Liver (tissue), 8 donors: ENCODE measurements at regions not wholly inside any gene's neighbourhood (a gene's known extent, or its start where the extent isn't known, plus 50 kb on each side); places are given as distances from the start of the nearest gene placed in this dataset.

Experiments
- DNase-seq: peaks from one replicate; pipeline ENCODE4 v3.0.0-alpha.2; 2017; ENCODE audit warnings: low spot score
- H3K27ac ChIP-seq, 2 donors: one replicate each; pipeline ENCODE4 v1.7.0; 2013; ENCODE audit warnings: inconsistent platforms in 2 of 2, low read length in 2 of 2, control low read depth in 1 of 2, low read depth in 1 of 2, mild to moderate bottlenecking in 1 of 2
- H3K27me3 ChIP-seq, 4 donors: one replicate each; pipeline versions ENCODE4 v1.6.1 to v1.7.0; 2013; ENCODE audit warnings: low read length in 3 of 4, inconsistent platforms in 1 of 4, mild to moderate bottlenecking in 1 of 4, moderate library complexity in 1 of 4; ENCODE audit not compliant: control insufficient read depth in 4 of 4, insufficient read depth in 4 of 4
- H3K36me3 ChIP-seq, 4 donors: one replicate each; pipeline versions ENCODE4 v1.6.1 to v1.7.0; 2013; ENCODE audit warnings: low read length in 3 of 4, mild to moderate bottlenecking in 3 of 4, low read depth in 1 of 4, moderate library complexity in 1 of 4; ENCODE audit not compliant: control insufficient read depth in 4 of 4, insufficient read depth in 3 of 4
- H3K4me1 ChIP-seq, 4 donors: one replicate each; pipeline versions ENCODE4 v1.6.1 to v1.7.0; 2013; ENCODE audit warnings: low read length in 3 of 4, mild to moderate bottlenecking in 3 of 4, moderate library complexity in 1 of 4; ENCODE audit not compliant: control insufficient read depth in 4 of 4, insufficient read depth in 4 of 4
- H3K4me3 ChIP-seq, 3 donors: one replicate each; pipeline versions ENCODE4 v1.6.1 to v1.7.0; 2013; ENCODE audit warnings: low read length in 3 of 3, control low read depth in 1 of 3, low read depth in 1 of 3, mild to moderate bottlenecking in 1 of 3
- H3K9ac ChIP-seq, 2 donors: one replicate each; pipeline ENCODE4 v1.7.0; 2013; ENCODE audit warnings: low read length in 2 of 2, mild to moderate bottlenecking in 2 of 2, moderate library complexity in 2 of 2, control low read depth in 1 of 2, low read depth in 1 of 2
- H3K9me3 ChIP-seq, 4 donors: one replicate each; pipeline versions ENCODE4 v1.6.1 to v1.7.0; 2013; ENCODE audit warnings: low read length in 3 of 4; ENCODE audit not compliant: control insufficient read depth in 4 of 4
- ATF3 ChIP-seq: IDR thresholded peaks from 2 replicates; pipeline ENCODE4 v1.6.1; 2016; ENCODE audit warnings: antibody characterized with exemption
- CTCF ChIP-seq: fragments of 150-350 bp; IDR thresholded peaks from 2 replicates; pipeline ENCODE4 v1.5.1; 2017; ENCODE audit warnings: improper control_type of control experiment, low read depth, low read length; ENCODE audit not compliant: missing input control
- EGR1 ChIP-seq, 2 donors: IDR thresholded peaks; 2 replicates each; pipeline ENCODE4 v1.6.1; 2016 to 2018; ENCODE audit warnings: antibody characterized with exemption in 2 of 2, low read depth in 2 of 2
- FOXA1 ChIP-seq: IDR thresholded peaks from 2 replicates; pipeline ENCODE4 v1.6.1; 2016; ENCODE audit warnings: antibody characterized with exemption
- FOXA2 ChIP-seq: IDR thresholded peaks from 2 replicates; pipeline ENCODE4 v1.6.1; 2016; ENCODE audit warnings: antibody characterized with exemption
- GABPA ChIP-seq, 2 donors: IDR thresholded peaks in 1 of 2; conservative IDR thresholded peaks in 1 of 2; 2 replicates each; pipeline ENCODE4 v1.6.1; 2016; ENCODE audit warnings: antibody characterized with exemption in 2 of 2, mild to moderate bottlenecking in 1 of 2, moderate library complexity in 1 of 2
- HNF4A ChIP-seq, 2 donors: conservative IDR thresholded peaks; 2 replicates each; pipeline ENCODE4 v1.6.1; 2016; ENCODE audit warnings: antibody characterized with exemption in 2 of 2, mild to moderate bottlenecking in 2 of 2
- HNF4G ChIP-seq: IDR thresholded peaks from 2 replicates; pipeline ENCODE4 v1.6.1; 2016; ENCODE audit warnings: antibody characterized with exemption
- JUND ChIP-seq, 2 donors: IDR thresholded peaks; 2 replicates each; pipeline ENCODE4 v1.6.1; 2016; ENCODE audit warnings: antibody characterized with exemption in 2 of 2
- MAX ChIP-seq: IDR thresholded peaks from 2 replicates; pipeline ENCODE4 v1.6.1; 2016; ENCODE audit warnings: antibody characterized with exemption
- NR2F2 ChIP-seq: IDR thresholded peaks from 2 replicates; pipeline ENCODE4 v1.6.1; 2016; ENCODE audit warnings: antibody characterized with exemption
- RAD21 ChIP-seq, 2 donors: IDR thresholded peaks; 2 replicates each; pipeline ENCODE4 v1.6.1; 2016; ENCODE audit warnings: antibody characterized with exemption in 2 of 2, mild to moderate bottlenecking in 2 of 2
- REST ChIP-seq: IDR thresholded peaks from 2 replicates; pipeline ENCODE4 v1.6.1; 2016; ENCODE audit warnings: antibody characterized with exemption, mild to moderate bottlenecking
- RXRA ChIP-seq, 2 donors: IDR thresholded peaks; 2 replicates each; pipeline ENCODE4 v1.6.1; 2017 to 2018; ENCODE audit warnings: antibody characterized with exemption in 2 of 2, mild to moderate bottlenecking in 1 of 2
- SP1 ChIP-seq: IDR thresholded peaks from 2 replicates; pipeline ENCODE4 v1.6.1; 2018; ENCODE audit warnings: antibody characterized with exemption, mild to moderate bottlenecking
- TAF1 ChIP-seq: conservative IDR thresholded peaks from 2 replicates; pipeline ENCODE4 v1.6.1; 2016; ENCODE audit warnings: antibody characterized with exemption, mild to moderate bottlenecking
- YY1 ChIP-seq: IDR thresholded peaks from 2 replicates; pipeline ENCODE4 v1.6.1; 2016; ENCODE audit warnings: antibody characterized with exemption, mild to moderate bottlenecking
- ZBTB33 ChIP-seq: IDR thresholded peaks from 2 replicates; pipeline ENCODE4 v1.6.1; 2016; ENCODE audit warnings: antibody characterized with exemption
- WGBS: extraction: QIAGEN DNeasy Blood & Tissue Kit; methylation state at CpG from one replicate; pipeline ENCODE4 v1.1.7; 2013; 5-methylcytosine and 5-hydroxymethylcytosine counted together
- donor health status: healthy.
- donor health status: healthy.
- donor health status: healthy.
- donor health status: healthy.
- donor health status: healthy.

GRCh38 chr4:37160653-37161052 is 83.9 kb upstream of the NWD2 start:
- H3K4me3 ChIP-seq = no peak overlapping the region
- 72% methylated on average over 8 of the region's 8 CpGs for WGBS

GRCh38 chr4:37165844-37166243 is 78.7 kb upstream of the NWD2 start:
- Histone ChIP-seq H3K36me3 (no peaks in the 10 kb centered on the region), H3K4me1 (no peaks in the 10 kb centered on the region), H3K9me3 (no peaks in the 10 kb centered on the region), H3K4me3 (no peak overlapping the region), H3K27ac (no peak overlapping the region), H3K27me3 (peaks cover 0 to 2% (median 0%) of the 10 kb centered on the region in 4 donors), H3K9ac (no peak overlapping the region)
- no peak for TF ChIP-seq TAF1
- no peak for TF ChIP-seq REST
- no peak for TF ChIP-seq ATF3
- no peak for TF ChIP-seq CTCF
- no peak for TF ChIP-seq NR2F2
- TF ChIP-seq SP1 = no peak
- TF ChIP-seq RXRA (IDR thresholded peaks at IDR 0.05) = no peak
- TF ChIP-seq JUND (IDR thresholded peaks at IDR 0.05) = no peak
- no peak for TF ChIP-seq RAD21 (IDR thresholded peaks at IDR 0.05)
- no peak for TF ChIP-seq ZBTB33
- TF ChIP-seq GABPA (IDR thresholded peaks at IDR 0.05 in 1 of 2, conservative IDR thresholded peaks at IDR 0.05 in 1 of 2) = no peak
- no peak for TF ChIP-seq MAX
- no peak for TF ChIP-seq FOXA1
- no peak for TF ChIP-seq YY1
- no peak for TF ChIP-seq FOXA2
- TF ChIP-seq EGR1 (IDR thresholded peaks at IDR 0.05; ENCODE audit: low read depth in 2 of 2) = no peak
- no peak for TF ChIP-seq HNF4G
- TF ChIP-seq HNF4A (conservative IDR thresholded peaks at IDR 0.05) = no peak
- WGBS = 84% methylated on average over 3 of the region's 3 CpGs
- DNase-seq = no peak

More at GRCh38 chr4:37160653-37161052, 83.9 kb upstream of the NWD2 start:
- Histone ChIP-seq H3K9ac (no peak overlapping the region), H3K27ac (no peak overlapping the region), H3K36me3 (no peaks in the 10 kb centered on the region), H3K27me3 (peaks cover 0 to 2% (median 0%) of the 10 kb centered on the region in 4 donors), H3K4me1 (no peaks in the 10 kb centered on the region), H3K9me3 (no peaks in the 10 kb centered on the region)
- no peak for DNase-seq
- no peak for TF ChIP-seq HNF4A (conservative IDR thresholded peaks at IDR 0.05)
- no peak for TF ChIP-seq EGR1 (IDR thresholded peaks at IDR 0.05; ENCODE audit: low read depth in 2 of 2)
- TF ChIP-seq GABPA (IDR thresholded peaks at IDR 0.05 in 1 of 2, conservative IDR thresholded peaks at IDR 0.05 in 1 of 2) = no peak
- no peak for TF ChIP-seq FOXA1
- no peak for TF ChIP-seq ZBTB33
- TF ChIP-seq FOXA2 = no peak
